ENCODE measurements at regions not wholly inside any gene's neighbourhood (a gene's known extent, or its start where the extent isn't known, plus 50 kb on each side); places are given as distances from the start of the nearest gene placed in this dataset.
A peak's percentile ranks its signal among the peaks of the same experiment; 100 is the strongest.
"Not testable (repeated sequence)": the region's sequence is repeated elsewhere in the genome, so short reads cannot be mapped to it uniquely, and the experiment has no call there.

DNA sequence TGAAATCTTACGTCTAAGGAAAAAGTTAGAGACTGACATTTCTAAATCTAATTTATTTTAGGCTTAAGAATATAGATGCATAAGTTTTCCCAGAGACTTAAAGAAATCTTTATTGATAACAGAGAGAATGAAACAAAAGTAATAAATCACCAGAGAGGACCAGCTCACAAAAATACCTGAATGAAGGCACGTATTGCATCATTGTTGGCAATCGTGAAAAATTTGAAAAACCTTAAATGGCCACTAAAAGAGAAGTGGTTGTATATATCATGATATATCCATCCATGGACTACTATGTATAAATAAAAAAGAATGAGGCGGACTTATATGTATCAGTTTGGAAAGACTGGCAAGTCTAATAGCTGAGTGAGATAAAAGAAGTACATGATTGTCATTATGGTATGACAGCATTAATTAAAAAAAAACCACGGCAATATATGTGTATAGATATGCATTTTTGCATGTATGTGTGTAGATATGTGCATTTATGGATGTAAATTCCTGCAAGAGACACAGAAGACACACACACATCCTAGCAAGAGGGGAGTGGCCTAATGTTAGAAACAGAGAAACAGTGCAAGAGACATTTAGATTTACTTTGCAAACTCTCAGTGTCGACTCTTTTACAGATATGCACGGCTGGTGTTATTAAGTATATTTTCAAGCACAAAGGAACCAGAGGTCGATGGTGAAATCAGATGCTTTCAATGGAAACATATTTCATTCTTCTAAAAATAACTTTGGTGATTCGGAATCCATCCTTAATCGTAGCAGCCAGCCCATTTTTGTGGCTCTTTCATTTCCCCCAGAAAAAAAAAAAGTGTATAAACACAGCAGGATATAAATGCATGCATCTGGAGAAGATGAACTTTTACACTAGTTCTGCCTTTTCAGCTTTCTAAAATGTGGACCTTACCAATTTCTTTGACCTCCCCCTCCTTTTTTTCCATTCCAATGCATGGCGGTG is 156.1 kb upstream of the SALL4 start:
- Histone ChIP-seq H3K27me3 (ENCODE audit: control insufficient read depth, insufficient read depth, low read length) (no peaks in the 10 kb centered on the region), H3K4me1 (ENCODE audit: control insufficient read depth, insufficient read depth, low read length) (peaks cover 47% of the 10 kb centered on the region), H3K9me3 (ENCODE audit: control insufficient read depth, insufficient read depth, low read length) (no peaks in the 10 kb centered on the region), H3K36me3 (ENCODE audit: control insufficient read depth, insufficient read depth, low read length) (no peaks in the 10 kb centered on the region), H3K27ac (ENCODE audit: low read depth, low read length) (peak overlapping the region; percentile 80), H3K4me3 (ENCODE audit: low read depth, low read length) (peak overlapping the region; percentile 27), H3K9ac (ENCODE audit: low read depth, low read length) (no peak overlapping the region)

DNA sequence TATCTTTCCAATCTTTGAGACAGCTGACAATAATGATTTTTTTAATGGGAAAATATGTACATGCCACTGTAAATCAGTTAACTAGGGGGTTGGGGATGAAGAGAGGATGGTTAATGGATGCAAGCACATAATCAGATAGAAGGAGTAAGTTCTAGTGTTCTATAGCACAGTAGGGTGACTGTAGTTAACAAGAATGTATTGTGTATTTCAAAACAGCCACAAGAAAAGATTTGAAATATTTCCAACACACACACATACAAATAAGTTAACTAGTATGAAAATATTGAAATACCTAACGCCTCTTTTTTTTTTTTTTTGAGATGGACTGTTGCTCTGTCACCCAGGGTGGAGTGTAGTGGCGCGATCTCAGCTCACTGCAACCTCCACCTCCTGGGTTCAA is 153.4 kb upstream of the SALL4 start:
- no peak overlapping the region for H3K4me3 ChIP-seq (ENCODE audit: low read depth, low read length)
- no peak overlapping the region for H3K27ac ChIP-seq (ENCODE audit: low read depth, low read length)
- H3K9ac ChIP-seq (ENCODE audit: low read depth, low read length): no peak overlapping the region
- no peaks in the 10 kb centered on the region for H3K27me3 ChIP-seq (ENCODE audit: control insufficient read depth, insufficient read depth, low read length)
- peaks cover 32% of the 10 kb centered on the region for H3K4me1 ChIP-seq (ENCODE audit: control insufficient read depth, insufficient read depth, low read length)
- no peaks in the 10 kb centered on the region for H3K36me3 ChIP-seq (ENCODE audit: control insufficient read depth, insufficient read depth, low read length)
- no peaks in the 10 kb centered on the region for H3K9me3 ChIP-seq (ENCODE audit: control insufficient read depth, insufficient read depth, low read length)

DNA sequence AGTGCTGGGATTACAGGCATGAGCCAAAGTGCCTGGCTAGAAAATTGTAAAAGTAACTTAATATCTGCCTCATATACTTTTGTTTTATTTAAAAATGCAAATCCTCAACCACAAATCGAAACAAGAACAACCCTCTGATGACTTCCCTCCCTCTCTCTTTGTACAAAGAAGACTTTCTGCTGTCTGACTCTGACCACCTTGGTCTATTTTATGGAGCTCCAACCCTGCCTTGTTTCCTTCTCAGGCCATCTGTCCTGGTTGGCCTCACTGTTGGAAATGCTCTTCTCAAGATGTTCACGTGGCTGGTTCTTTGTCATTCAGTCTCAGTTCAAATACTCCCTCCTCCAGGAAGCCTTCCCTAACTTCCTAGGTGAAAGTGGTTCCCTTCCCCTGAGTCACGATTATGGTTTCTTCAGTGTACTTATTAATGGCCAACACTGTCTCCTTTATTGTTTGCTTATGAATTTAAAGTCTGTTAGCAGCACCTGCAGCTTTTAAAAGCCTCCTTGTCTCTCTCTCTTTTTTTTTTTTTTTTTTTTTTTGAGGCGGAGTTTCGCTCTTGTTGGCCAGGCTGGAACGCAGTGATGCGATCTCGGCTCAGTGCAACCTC is 151.5 kb upstream of the SALL4 start:
- H3K4me3 ChIP-seq (ENCODE audit: low read depth, low read length): no peak overlapping the region
- peaks cover 14% of the 10 kb centered on the region for H3K4me1 ChIP-seq (ENCODE audit: control insufficient read depth, insufficient read depth, low read length)
- H3K36me3 ChIP-seq (ENCODE audit: control insufficient read depth, insufficient read depth, low read length): no peaks in the 10 kb centered on the region
- no peaks in the 10 kb centered on the region for H3K9me3 ChIP-seq (ENCODE audit: control insufficient read depth, insufficient read depth, low read length)
- no peak overlapping the region for H3K9ac ChIP-seq (ENCODE audit: low read depth, low read length)
- H3K27ac ChIP-seq (ENCODE audit: low read depth, low read length): no peak overlapping the region
- no peaks in the 10 kb centered on the region for H3K27me3 ChIP-seq (ENCODE audit: control insufficient read depth, insufficient read depth, low read length)

DNA sequence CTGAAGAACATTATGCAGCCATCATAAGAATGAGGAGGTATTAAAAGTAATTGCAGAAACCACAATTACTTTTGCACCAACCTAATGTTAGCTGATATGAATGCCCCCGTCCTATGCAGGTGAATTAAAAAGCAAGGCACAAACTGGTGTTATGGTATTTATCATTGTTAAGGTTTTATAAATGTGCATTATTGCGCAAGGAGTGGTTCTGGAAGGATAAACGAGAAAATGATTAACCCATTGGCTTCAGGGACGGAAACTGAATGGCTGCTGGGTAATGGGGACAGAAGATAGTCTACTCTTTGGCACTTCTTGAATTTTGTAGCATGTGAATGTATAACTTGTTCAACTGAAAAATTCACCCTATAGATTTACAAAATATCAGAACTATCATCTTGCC is 148.6 kb upstream of the SALL4 start:
- H3K27me3 ChIP-seq (ENCODE audit: control insufficient read depth, insufficient read depth, low read length): no peaks in the 10 kb centered on the region

DNA sequence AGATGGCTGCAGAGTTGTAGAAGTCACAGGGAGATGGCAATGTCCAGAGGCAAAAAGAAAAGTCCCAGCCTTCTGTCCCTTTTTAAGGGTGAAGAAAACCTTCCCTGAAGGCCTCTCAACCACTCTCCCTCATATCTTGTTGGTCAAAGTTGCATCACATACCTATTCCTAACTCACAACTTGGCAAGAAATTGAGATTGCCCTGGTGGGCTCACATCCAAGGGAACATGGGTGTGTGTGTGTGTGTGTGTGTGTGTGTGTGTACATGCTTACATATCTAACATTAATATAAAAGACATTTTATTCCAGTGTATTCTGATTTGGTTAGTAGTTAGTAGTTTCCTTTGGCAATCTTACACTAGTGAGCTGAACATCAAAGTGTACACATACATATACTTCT is 144.3 kb upstream of the SALL4 start:
- no peak overlapping the region for H3K9ac ChIP-seq (ENCODE audit: low read depth, low read length)
- H3K36me3 ChIP-seq (ENCODE audit: control insufficient read depth, insufficient read depth, low read length): no peaks in the 10 kb centered on the region
- H3K4me1 ChIP-seq (ENCODE audit: control insufficient read depth, insufficient read depth, low read length): no peaks in the 10 kb centered on the region; the same call in 1 of the 2 replicates
- no peak overlapping the region for H3K27ac ChIP-seq (ENCODE audit: low read depth, low read length)
- H3K4me3 ChIP-seq (ENCODE audit: low read depth, low read length): no peak overlapping the region
- H3K27me3 ChIP-seq (ENCODE audit: control insufficient read depth, insufficient read depth, low read length): no peaks in the 10 kb centered on the region
- no peaks in the 10 kb centered on the region for H3K9me3 ChIP-seq (ENCODE audit: control insufficient read depth, insufficient read depth, low read length)

More for the DNA sequence above, 148.6 kb upstream of the SALL4 start:
- Histone ChIP-seq H3K9me3 (ENCODE audit: control insufficient read depth, insufficient read depth, low read length) (no peaks in the 10 kb centered on the region), H3K4me3 (ENCODE audit: low read depth, low read length) (no peak overlapping the region), H3K27ac (ENCODE audit: low read depth, low read length) (no peak overlapping the region), H3K9ac (ENCODE audit: low read depth, low read length) (no peak overlapping the region), H3K36me3 (ENCODE audit: control insufficient read depth, insufficient read depth, low read length) (no peaks in the 10 kb centered on the region), H3K4me1 (ENCODE audit: control insufficient read depth, insufficient read depth, low read length) (peaks cover 4% of the 10 kb centered on the region; the same call in 1 of the 2 replicates)

DNA sequence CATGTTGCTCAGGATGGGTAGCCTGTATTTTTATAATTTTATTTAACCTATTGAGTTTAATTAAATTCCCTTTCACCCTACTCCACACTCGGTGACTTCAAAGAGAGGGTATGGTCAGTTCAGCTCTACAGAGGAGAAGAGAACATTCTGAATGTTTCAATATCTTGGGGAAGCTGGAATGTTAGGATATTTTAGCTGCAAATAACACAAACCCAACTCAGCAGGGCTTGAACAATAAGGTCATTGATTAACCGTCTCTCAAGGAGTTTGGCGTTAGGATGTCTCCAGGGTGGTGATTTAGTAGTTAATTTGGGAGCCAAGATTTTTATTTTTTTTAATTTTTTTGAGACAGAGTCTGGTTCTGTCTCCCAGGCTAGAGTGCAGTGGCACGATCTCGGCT is 143.6 kb upstream of the SALL4 start:
- H3K36me3 ChIP-seq (ENCODE audit: control insufficient read depth, insufficient read depth, low read length): no peaks in the 10 kb centered on the region
- no peaks in the 10 kb centered on the region for H3K9me3 ChIP-seq (ENCODE audit: control insufficient read depth, insufficient read depth, low read length)
- no peak overlapping the region for H3K4me3 ChIP-seq (ENCODE audit: low read depth, low read length)
- H3K27me3 ChIP-seq (ENCODE audit: control insufficient read depth, insufficient read depth, low read length): no peaks in the 10 kb centered on the region
- H3K9ac ChIP-seq (ENCODE audit: low read depth, low read length): no peak overlapping the region
- no peaks in the 10 kb centered on the region; the same call in 1 of the 2 replicates for H3K4me1 ChIP-seq (ENCODE audit: control insufficient read depth, insufficient read depth, low read length)
- H3K27ac ChIP-seq (ENCODE audit: low read depth, low read length): no peak overlapping the region

DNA sequence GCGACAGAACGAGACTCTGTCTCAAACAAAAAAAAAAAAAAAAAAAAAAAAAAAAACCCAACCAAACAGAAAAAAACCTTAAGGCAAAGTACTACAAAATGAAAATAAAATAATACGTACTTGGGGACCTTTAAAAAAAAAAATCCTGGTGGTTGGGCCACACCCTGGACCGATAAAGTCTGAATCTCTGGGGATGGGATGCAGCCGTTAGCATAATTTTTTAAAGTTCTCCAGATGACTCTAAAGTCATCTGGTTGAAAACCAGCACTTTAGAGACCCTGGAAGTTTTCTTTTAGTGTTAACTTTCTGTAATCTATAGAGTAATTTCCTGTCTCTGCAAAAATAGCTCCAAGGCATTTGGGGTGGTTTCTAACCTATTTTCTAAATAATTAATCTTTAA is 142.9 kb upstream of the SALL4 start:
- Histone ChIP-seq H3K9ac (ENCODE audit: low read depth, low read length) (no peak overlapping the region), H3K36me3 (ENCODE audit: control insufficient read depth, insufficient read depth, low read length) (no peaks in the 10 kb centered on the region), H3K27ac (ENCODE audit: low read depth, low read length) (no peak overlapping the region), H3K4me3 (ENCODE audit: low read depth, low read length) (no peak overlapping the region), H3K9me3 (ENCODE audit: control insufficient read depth, insufficient read depth, low read length) (no peaks in the 10 kb centered on the region), H3K4me1 (ENCODE audit: control insufficient read depth, insufficient read depth, low read length) (no peaks in the 10 kb centered on the region; the same call in 1 of the 2 replicates), H3K27me3 (ENCODE audit: control insufficient read depth, insufficient read depth, low read length) (no peaks in the 10 kb centered on the region)

DNA sequence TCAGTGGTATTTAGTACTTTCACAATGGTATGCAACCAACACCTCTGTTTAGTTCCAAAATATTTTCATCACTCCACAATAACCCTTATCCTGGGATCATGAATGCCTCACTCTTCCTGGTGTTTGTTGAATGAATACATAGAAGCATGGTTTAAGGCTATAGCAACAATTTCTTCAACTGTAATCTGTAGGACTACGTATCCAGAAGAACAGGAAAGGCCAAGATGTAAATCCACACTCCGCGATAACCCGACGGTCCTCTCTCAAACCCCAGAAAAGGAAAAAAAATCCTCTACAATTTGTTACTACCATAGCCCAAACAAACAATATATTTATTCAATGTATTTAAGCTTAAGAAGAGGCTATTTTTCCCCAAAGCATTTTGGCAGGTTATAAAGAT is 141.4 kb upstream of the SALL4 start:
- H3K4me3 ChIP-seq (ENCODE audit: low read depth, low read length): no peak overlapping the region
- no peaks in the 10 kb centered on the region for H3K27me3 ChIP-seq (ENCODE audit: control insufficient read depth, insufficient read depth, low read length)
- H3K36me3 ChIP-seq (ENCODE audit: control insufficient read depth, insufficient read depth, low read length): no peaks in the 10 kb centered on the region
- no peak overlapping the region for H3K27ac ChIP-seq (ENCODE audit: low read depth, low read length)
- no peaks in the 10 kb centered on the region for H3K9me3 ChIP-seq (ENCODE audit: control insufficient read depth, insufficient read depth, low read length)
- H3K9ac ChIP-seq (ENCODE audit: low read depth, low read length): no peak overlapping the region
- no peaks in the 10 kb centered on the region for H3K4me1 ChIP-seq (ENCODE audit: control insufficient read depth, insufficient read depth, low read length)

DNA sequence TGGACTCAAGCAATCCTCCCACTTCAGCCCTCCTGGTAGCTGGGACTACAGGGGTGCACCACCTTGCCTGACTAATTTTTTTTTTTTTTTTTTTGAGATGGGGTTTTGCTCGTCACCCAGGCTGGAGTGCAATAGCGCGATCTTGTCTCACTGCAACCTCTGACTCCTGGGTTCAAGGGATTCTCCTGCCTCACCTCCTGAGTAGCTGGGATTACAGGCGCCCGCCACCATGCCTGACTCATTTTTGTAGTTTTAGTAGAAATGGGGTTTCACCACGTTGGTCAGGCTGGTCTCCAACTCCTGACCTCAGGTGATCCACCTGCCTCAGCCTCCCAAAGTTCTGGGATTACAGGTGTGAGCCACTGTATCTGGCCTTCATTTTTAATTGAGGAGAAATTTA is 141.0 kb upstream of the SALL4 start:
- H3K4me3 ChIP-seq (ENCODE audit: low read depth, low read length); H3K4me1 ChIP-seq (ENCODE audit: control insufficient read depth, insufficient read depth, low read length); H3K9ac ChIP-seq (ENCODE audit: low read depth, low read length); H3K27ac ChIP-seq (ENCODE audit: low read depth, low read length); H3K27me3 ChIP-seq (ENCODE audit: control insufficient read depth, insufficient read depth, low read length); H3K9me3 ChIP-seq (ENCODE audit: control insufficient read depth, insufficient read depth, low read length); H3K36me3 ChIP-seq (ENCODE audit: control insufficient read depth, insufficient read depth, low read length): not testable (repeated sequence)

DNA sequence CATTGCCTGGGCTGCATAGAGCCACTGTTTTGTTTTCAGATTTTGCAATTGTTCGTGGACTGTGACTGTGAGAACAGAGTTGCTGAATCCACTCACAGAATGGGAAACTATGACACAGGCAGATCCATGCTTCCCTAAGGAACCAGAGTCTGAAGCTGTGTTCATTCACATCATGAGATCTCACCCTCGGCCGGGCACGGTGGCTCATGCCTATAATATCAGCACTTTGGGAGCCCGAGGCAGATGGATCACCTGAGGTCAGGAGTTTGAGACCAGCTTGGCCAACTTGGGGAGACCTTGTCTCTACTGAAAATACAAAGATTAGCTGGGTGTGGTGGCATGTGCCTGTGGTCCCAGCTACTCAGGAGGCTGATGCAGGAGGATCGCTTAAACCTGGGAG is 139.2 kb upstream of the SALL4 start:
- Histone ChIP-seq H3K4me1 (ENCODE audit: control insufficient read depth, insufficient read depth, low read length) (no peaks in the 10 kb centered on the region), H3K9me3 (ENCODE audit: control insufficient read depth, insufficient read depth, low read length) (no peaks in the 10 kb centered on the region), H3K36me3 (ENCODE audit: control insufficient read depth, insufficient read depth, low read length) (no peaks in the 10 kb centered on the region), H3K4me3 (ENCODE audit: low read depth, low read length) (no peak overlapping the region), H3K9ac (ENCODE audit: low read depth, low read length) (no peak overlapping the region), H3K27me3 (ENCODE audit: control insufficient read depth, insufficient read depth, low read length) (no peaks in the 10 kb centered on the region), H3K27ac (ENCODE audit: low read depth, low read length) (no peak overlapping the region)

DNA sequence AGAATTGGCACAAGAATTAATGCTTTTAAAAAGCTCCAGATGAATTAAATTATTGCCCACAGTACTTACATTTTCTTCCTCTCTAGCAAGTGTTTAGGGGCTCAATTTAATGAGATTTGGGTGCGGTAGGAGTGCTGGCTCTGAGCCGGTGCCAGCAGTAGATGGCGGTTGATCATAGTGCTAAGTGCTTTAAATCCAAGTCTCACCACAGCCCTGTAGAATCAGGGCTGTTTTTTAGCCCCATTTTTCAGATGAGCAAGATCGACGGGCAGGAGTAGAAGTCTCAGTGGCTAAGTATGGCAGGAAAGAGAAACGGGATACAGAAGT is 136.9 kb upstream of the SALL4 start:
- H3K27me3 ChIP-seq (ENCODE audit: control insufficient read depth, insufficient read depth, low read length): no peaks in the 10 kb centered on the region
- no peaks in the 10 kb centered on the region for H3K9me3 ChIP-seq (ENCODE audit: control insufficient read depth, insufficient read depth, low read length)
- H3K9ac ChIP-seq (ENCODE audit: low read depth, low read length): no peak overlapping the region
- 0 out of 2 replicates have a peak, but pooled peaks cover 5% of the 10 kb centered on the region for H3K4me1 ChIP-seq (ENCODE audit: control insufficient read depth, insufficient read depth, low read length)
- H3K36me3 ChIP-seq (ENCODE audit: control insufficient read depth, insufficient read depth, low read length): no peaks in the 10 kb centered on the region
- H3K4me3 ChIP-seq (ENCODE audit: low read depth, low read length): no peak overlapping the region
- no peak overlapping the region for H3K27ac ChIP-seq (ENCODE audit: low read depth, low read length)
